Kidney (tissue), 13 donors: ENCODE measurements at regions not wholly inside any gene's neighbourhood (a gene's known extent, or its start where the extent isn't known, plus 50 kb on each side); places are given as distances from the start of the nearest gene placed in this dataset.

Experiments used
- DNase-seq, 5 donors: peaks; one replicate each; pipeline ENCODE4 v3.0.0-alpha.2; 2013 to 2020
- FAIRE-seq: peaks from 2 replicates; lab custom pipeline; 2012; peaks lifted over from hg19 to GRCh38; lab: Jason Lieb, UNC
- H3K27ac ChIP-seq, 2 donors: one replicate each; pipeline ENCODE4 v1.7.0; 2013; ENCODE audit warnings: low read depth in 2 of 2, low read length in 2 of 2, inconsistent platforms in 1 of 2
- H3K27me3 ChIP-seq: one replicate; pipeline ENCODE4 v1.7.1; 2013; ENCODE audit warnings: low read length, inconsistent platforms; ENCODE audit not compliant: control insufficient read depth, insufficient read depth
- H3K36me3 ChIP-seq, 3 donors: one replicate each; pipeline versions ENCODE4 v1.7.0 to v1.7.1; 2013; ENCODE audit warnings: low read length in 3 of 3, control low read depth in 1 of 3, inconsistent platforms in 1 of 3; ENCODE audit not compliant: insufficient read depth in 3 of 3, control insufficient read depth in 2 of 3
- H3K4me1 ChIP-seq, 3 donors: one replicate each; pipeline versions ENCODE4 v1.7.0 to v1.7.1; 2013; ENCODE audit warnings: low read length in 3 of 3, inconsistent platforms in 1 of 3, low read depth in 1 of 3; ENCODE audit not compliant: control insufficient read depth in 2 of 3, insufficient read depth in 2 of 3
- H3K4me3 ChIP-seq, 3 donors: one replicate each; pipeline versions ENCODE4 v1.7.0 to v1.8.1; 2013; ENCODE audit warnings: low read length in 3 of 3, control low read depth in 1 of 3, inconsistent platforms in 1 of 3
- H3K9ac ChIP-seq, 3 donors: one replicate each; pipeline versions ENCODE4 v1.7.0 to v1.7.1; 2013; ENCODE audit warnings: low read length in 3 of 3, control low read depth in 1 of 3, inconsistent platforms in 1 of 3
- H3K9me3 ChIP-seq, 3 donors: one replicate each; pipeline versions ENCODE4 v1.7.0 to v1.7.1; 2013; ENCODE audit warnings: low read length in 3 of 3, control low read depth in 1 of 3, inconsistent platforms in 1 of 3; ENCODE audit not compliant: control insufficient read depth in 2 of 3, insufficient read depth in 1 of 3
- CTCF ChIP-seq: IDR thresholded peaks from 3 replicates; pipeline ENCODE4 v1.5.1; 2012; ENCODE audit warnings: mild to moderate bottlenecking, moderate library complexity, borderline replicate concordance; ENCODE audit not compliant: insufficient read depth; ENCODE audit errors: extremely low read depth
- intact Hi-C: fragments of 100-400 bp; cut with DNase I; formaldehyde crosslinking; loops from one replicate; pipeline ENCODE4 v1.11.1; 2022
- donor health status: control.
- donor health status: control.
- donor health status: control.
- donor health status: control.
- donor health status: control.
- donor health status: DM: yes; HTN: yes; CAD: no.
- donor health status: Normal renal cell carcinoma (clear cell type).

- no peak for TF ChIP-seq CTCF
- H3K27me3 ChIP-seq = no peaks in the 10 kb centered on the region
Measured at GRCh38 chr2:128557069-128557468, 238.4 kb upstream of the HS6ST1 start.

GRCh38 chr2:128557831-128558241, 239.2 kb upstream of the HS6ST1 start:
- intact Hi-C loops = no loop called here
- Histone ChIP-seq H3K27me3 (no peaks in the 10 kb centered on the region), H3K4me3 (no peak overlapping the region), H3K36me3 (no peaks in the 10 kb centered on the region), H3K9ac (no peak overlapping the region), H3K4me1 (no peaks in the 10 kb centered on the region), H3K27ac (no peak overlapping the region), H3K9me3 (no peaks in the 10 kb centered on the region)
- DNase-seq (no peak), FAIRE-seq (no peak)
- no peak for TF ChIP-seq CTCF

More at GRCh38 chr2:128557069-128557468, 238.4 kb upstream of the HS6ST1 start:
- no peak overlapping the region for H3K27ac ChIP-seq
- H3K9ac ChIP-seq = no peak overlapping the region
- H3K9me3 ChIP-seq = no peaks in the 10 kb centered on the region
- FAIRE-seq (no peak), DNase-seq (peak in 1 of 5 donors; percentile 29)
- no peaks in the 10 kb centered on the region for H3K36me3 ChIP-seq
- no peaks in the 10 kb centered on the region for H3K4me1 ChIP-seq
- H3K4me3 ChIP-seq = no peak overlapping the region
- intact Hi-C loops = no loop called here

DNA sequence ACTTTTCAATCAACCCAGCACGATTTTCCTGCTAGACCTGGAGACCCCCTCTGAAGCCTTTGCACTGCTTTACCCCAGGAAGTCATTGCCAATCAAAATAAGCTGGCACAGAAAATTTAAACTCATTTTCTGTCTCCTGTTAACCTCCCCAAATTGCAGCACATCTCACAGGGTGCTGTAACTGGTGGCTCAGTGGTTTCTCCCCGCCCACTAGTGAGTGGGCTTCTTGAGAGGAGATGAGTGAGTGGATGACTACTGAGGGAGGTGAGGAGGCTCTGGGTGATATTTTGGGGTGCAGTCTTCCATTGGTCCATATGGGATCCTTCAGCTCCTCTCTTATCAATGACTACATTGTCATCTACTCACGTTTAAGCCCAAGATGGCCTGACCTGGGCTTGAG, 239.8 kb upstream of the HS6ST1 start:
- intact Hi-C loops = no loop called here
- Histone ChIP-seq H3K27ac (no peak overlapping the region), H3K36me3 (no peaks in the 10 kb centered on the region), H3K27me3 (no peaks in the 10 kb centered on the region), H3K9me3 (no peaks in the 10 kb centered on the region), H3K4me3 (no peak overlapping the region), H3K4me1 (peaks cover 0 to 4% (median 0%) of the 10 kb centered on the region in 3 donors), H3K9ac (no peak overlapping the region)
- peak in 1 of 5 donors; percentile 18 for DNase-seq
- TF ChIP-seq CTCF = no peak
- FAIRE-seq = no peak
